ENCODE measurements at regions not wholly inside any gene's neighbourhood (a gene's known extent, or its start where the extent isn't known, plus 50 kb on each side); places are given as distances from the start of the nearest gene placed in this dataset.
"Not testable (repeated sequence)": the region's sequence is repeated elsewhere in the genome, so short reads cannot be mapped to it uniquely, and the experiment has no call there.

DNA sequence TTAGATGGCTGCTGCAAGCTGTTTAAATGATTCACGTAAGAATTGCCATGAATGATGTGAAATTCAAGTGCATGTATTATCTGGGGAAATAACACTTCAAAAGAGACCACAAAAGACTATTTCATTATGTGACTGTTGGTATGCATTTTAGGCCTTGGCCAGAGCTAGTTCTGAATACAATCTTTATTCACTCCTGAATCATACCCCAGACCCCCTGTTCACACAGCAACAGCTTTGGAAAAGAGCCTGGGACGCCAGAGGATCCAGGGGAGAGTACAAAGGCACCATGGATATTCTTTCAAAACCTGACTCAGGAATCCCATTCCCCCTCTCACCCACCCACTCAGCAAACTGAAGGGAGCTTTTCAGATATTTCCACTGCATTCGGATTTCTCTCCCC, 377.1 kb upstream of the DPP6 start:
- no peak overlapping the region for H3K4me3 Mint-ChIP-seq
- peaks cover 9 to 36% (median 11%) of the 10 kb centered on the region in 6 donors for H3K9me3 Mint-ChIP-seq

DNA sequence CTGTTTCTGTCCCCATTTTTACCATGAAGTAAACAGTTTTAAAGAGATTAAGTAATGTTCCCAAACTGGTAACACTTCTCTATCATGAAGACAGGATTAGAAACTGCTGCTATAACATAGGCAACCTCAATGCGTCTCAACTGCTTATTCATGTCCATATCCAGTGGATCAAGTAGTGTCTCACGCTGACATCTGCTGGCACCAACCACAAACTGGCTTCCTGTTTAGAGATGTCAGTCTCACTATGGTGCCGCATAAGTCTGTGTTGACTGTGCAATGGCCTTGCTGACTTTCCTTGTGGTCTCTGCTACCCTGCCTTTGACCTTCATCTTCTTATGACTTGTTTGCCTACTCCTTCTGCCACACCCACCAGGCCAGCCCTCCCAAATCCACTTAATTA, 369.6 kb upstream of the DPP6 start:
- H3K4me1 Mint-ChIP-seq = no peaks in the 10 kb centered on the region
- peaks cover 0 to 2% (median 1%) of the 10 kb centered on the region in 3 donors for H3K27me3 Mint-ChIP-seq (ENCODE audit: low read depth in 3 of 3)
- no peak overlapping the region for H3K27ac Mint-ChIP-seq
- no peak overlapping the region for H3K4me3 Mint-ChIP-seq
- DNase-seq = no peak
- peaks cover 0 to 4% (median 0%) of the 10 kb centered on the region in 3 donors for H3K36me3 Mint-ChIP-seq
- peaks cover 2 to 35% (median 13%) of the 10 kb centered on the region in 6 donors for H3K9me3 Mint-ChIP-seq

More for the DNA sequence above, 377.1 kb upstream of the DPP6 start:
- no peaks in the 10 kb centered on the region for H3K4me1 Mint-ChIP-seq
- H3K36me3 Mint-ChIP-seq = peaks cover 0 to 4% (median 0%) of the 10 kb centered on the region in 3 donors
- peaks cover 0 to 1% (median 0%) of the 10 kb centered on the region in 3 donors for H3K27me3 Mint-ChIP-seq (ENCODE audit: low read depth in 3 of 3)
- no peak for DNase-seq
- no peak overlapping the region for H3K27ac Mint-ChIP-seq

DNA sequence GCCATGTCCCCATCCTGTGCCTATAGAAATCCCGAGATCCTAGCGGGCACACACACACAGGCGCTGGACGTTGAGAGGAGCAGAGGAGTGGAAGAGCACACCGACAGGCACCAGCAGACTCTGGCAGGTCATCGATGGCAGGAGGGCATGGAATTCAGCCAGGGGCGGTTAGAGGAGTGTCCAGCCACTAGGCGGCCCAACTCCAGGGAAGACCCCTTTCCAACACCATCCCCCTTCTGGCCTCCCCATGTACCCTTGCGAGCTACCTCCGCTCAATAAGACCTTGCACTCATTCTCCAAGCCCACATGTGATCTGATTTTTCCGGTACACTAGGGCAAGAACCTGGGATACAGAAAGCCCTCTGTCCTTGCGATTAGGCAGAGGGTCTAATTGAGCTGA, 356.0 kb upstream of the DPP6 start:
- no peaks in the 10 kb centered on the region for H3K36me3 Mint-ChIP-seq
- DNase-seq = no peak
- H3K4me1 Mint-ChIP-seq = no peaks in the 10 kb centered on the region

DNA sequence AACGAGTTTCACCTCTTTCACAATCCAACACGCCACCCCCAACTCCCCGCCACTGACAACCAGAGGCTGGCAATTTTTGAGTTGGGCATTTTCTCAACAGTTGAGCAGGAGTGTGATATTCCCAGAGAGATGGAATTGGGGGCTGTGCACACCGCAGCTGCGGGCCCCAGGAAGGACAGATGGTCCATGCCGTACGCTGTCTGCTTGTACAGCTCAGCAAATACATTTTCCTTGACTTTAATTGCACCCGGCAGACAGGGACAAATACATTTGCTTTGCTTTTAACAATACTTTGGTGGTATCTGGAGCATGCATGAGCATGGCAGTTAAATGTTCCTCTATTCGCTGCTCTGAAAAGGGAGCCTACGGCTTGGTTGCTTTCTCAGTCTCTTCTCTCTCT, 354.2 kb upstream of the DPP6 start:
- no peak overlapping the region for H3K27ac Mint-ChIP-seq
- no peak overlapping the region for H3K4me3 Mint-ChIP-seq
- peaks cover 4 to 35% (median 13%) of the 10 kb centered on the region in 6 donors for H3K9me3 Mint-ChIP-seq
- H3K36me3 Mint-ChIP-seq = no peaks in the 10 kb centered on the region
- no peaks in the 10 kb centered on the region for H3K4me1 Mint-ChIP-seq
- H3K27me3 Mint-ChIP-seq (ENCODE audit: low read depth in 3 of 3) = peaks cover 0 to 2% (median 2%) of the 10 kb centered on the region in 3 donors
- DNase-seq = no peak

More for the DNA sequence above, 356.0 kb upstream of the DPP6 start:
- Mint-ChIP-seq H3K27me3 (ENCODE audit: low read depth in 3 of 3) (peaks cover 0 to 2% (median 0%) of the 10 kb centered on the region in 3 donors), H3K27ac (no peak overlapping the region), H3K4me3 (no peak overlapping the region), H3K9me3 (peaks cover 10 to 41% (median 12%) of the 10 kb centered on the region in 6 donors)

DNA sequence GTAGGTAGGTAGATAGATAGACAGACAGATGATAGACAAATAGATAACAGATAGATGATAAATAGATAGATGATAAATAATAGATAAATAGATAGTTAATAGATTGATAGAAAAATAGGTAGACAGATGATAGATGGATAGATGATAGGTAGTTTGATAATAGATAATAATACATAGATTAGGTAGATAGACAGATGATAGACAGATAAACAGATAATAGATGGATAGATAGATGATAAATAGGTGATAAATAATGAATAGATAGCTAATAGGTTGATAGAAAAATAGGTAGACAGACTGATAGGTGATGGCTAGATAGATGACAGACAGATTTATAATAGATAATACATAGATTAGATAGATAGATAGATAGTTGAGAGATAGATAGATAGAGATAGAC, 350.5 kb upstream of the DPP6 start:
- H3K9me3 Mint-ChIP-seq = peaks cover 0 to 24% (median 8%) of the 10 kb centered on the region in 6 donors

GRCh38 chr7:153723892-153724291, 328.3 kb upstream of the DPP6 start:
- H3K27me3 Mint-ChIP-seq (ENCODE audit: low read depth in 3 of 3); H3K27ac Mint-ChIP-seq: not testable (repeated sequence)

More for the DNA sequence above, 350.5 kb upstream of the DPP6 start:
- H3K27ac Mint-ChIP-seq = no peak overlapping the region
- no peaks in the 10 kb centered on the region for H3K36me3 Mint-ChIP-seq
- peaks cover 0 to 2% (median 2%) of the 10 kb centered on the region in 3 donors for H3K27me3 Mint-ChIP-seq (ENCODE audit: low read depth in 3 of 3)
- DNase-seq = no peak
- no peaks in the 10 kb centered on the region for H3K4me1 Mint-ChIP-seq
- H3K4me3 Mint-ChIP-seq = no peak overlapping the region

DNA sequence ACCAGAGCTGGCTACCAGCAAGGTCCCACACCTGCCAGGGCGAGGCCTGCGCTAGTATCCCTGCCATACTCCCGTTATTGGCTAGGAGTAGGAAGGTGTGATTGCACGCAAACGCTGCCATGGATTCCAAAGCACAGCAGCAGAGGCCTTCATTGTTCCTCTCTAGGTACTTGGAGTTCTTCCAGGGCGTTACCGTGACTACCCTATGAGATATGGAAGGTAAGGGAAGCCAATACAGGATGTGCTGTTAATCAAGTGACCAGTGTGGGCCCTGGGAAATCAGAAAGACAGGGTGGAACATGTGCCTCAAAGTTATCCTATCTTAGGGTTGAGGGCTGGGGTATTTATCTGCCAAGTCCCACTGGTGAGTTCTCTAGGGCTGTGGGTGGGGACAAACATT, 320.7 kb upstream of the DPP6 start:
- H3K36me3 Mint-ChIP-seq, DNase-seq, H3K4me1 Mint-ChIP-seq: not testable (repeated sequence)

More at GRCh38 chr7:153723892-153724291, 328.3 kb upstream of the DPP6 start:
- not testable (repeated sequence) for H3K4me1 Mint-ChIP-seq, H3K4me3 Mint-ChIP-seq, H3K9me3 Mint-ChIP-seq, DNase-seq, H3K36me3 Mint-ChIP-seq

GRCh38 chr7:153743434-153743833, 308.8 kb upstream of the DPP6 start:
- H3K9me3 Mint-ChIP-seq = peaks cover 0 to 20% (median 7%) of the 10 kb centered on the region in 6 donors
- DNase-seq; H3K27me3 Mint-ChIP-seq (ENCODE audit: low read depth in 3 of 3); H3K27ac Mint-ChIP-seq; H3K4me1 Mint-ChIP-seq; H3K36me3 Mint-ChIP-seq; H3K4me3 Mint-ChIP-seq: not testable (repeated sequence)

More for the DNA sequence above, 320.7 kb upstream of the DPP6 start:
- H3K9me3 Mint-ChIP-seq = peaks cover 0 to 17% (median 9%) of the 10 kb centered on the region in 6 donors
- H3K27ac Mint-ChIP-seq; H3K4me3 Mint-ChIP-seq; H3K27me3 Mint-ChIP-seq (ENCODE audit: low read depth in 3 of 3): not testable (repeated sequence)

GRCh38 chr7:153747969-153748368, 304.2 kb upstream of the DPP6 start:
- H3K4me3 Mint-ChIP-seq; DNase-seq; H3K27ac Mint-ChIP-seq; H3K9me3 Mint-ChIP-seq; H3K4me1 Mint-ChIP-seq; H3K36me3 Mint-ChIP-seq; H3K27me3 Mint-ChIP-seq (ENCODE audit: low read depth in 3 of 3): not testable (repeated sequence)

GRCh38 chr7:153748885-153749284, 303.3 kb upstream of the DPP6 start:
- not testable (repeated sequence) for H3K4me3 Mint-ChIP-seq; H3K36me3 Mint-ChIP-seq; H3K27ac Mint-ChIP-seq; DNase-seq; H3K9me3 Mint-ChIP-seq; H3K27me3 Mint-ChIP-seq (ENCODE audit: low read depth in 3 of 3); H3K4me1 Mint-ChIP-seq

DNA sequence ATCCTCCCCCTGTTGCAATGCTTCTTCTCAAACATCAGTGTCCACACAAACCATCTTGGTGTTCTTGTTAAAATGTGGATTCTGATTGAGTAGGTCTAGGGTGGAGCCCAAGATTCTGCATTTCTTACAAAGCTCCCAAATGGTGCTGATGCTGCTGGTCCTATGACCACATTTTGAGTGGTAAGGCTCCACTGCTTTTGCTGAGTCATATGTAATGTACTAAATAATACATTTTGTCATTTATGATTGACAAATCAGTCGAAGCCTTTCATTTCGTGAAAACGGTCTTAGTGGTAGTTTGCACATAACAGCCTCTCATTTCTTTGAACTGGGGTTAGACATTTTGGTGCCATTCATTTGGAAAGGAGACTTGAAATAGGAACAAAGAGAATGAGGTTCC, 286.3 kb upstream of the DPP6 start:
- DNase-seq; H3K27me3 Mint-ChIP-seq (ENCODE audit: low read depth in 3 of 3); H3K4me1 Mint-ChIP-seq; H3K27ac Mint-ChIP-seq; H3K36me3 Mint-ChIP-seq; H3K4me3 Mint-ChIP-seq: not testable (repeated sequence)
- peaks cover 9 to 38% (median 24%) of the 10 kb centered on the region in 6 donors for H3K9me3 Mint-ChIP-seq

GRCh38 chr7:153766926-153767325, 285.3 kb upstream of the DPP6 start:
- H3K4me1 Mint-ChIP-seq; H3K27me3 Mint-ChIP-seq (ENCODE audit: low read depth in 3 of 3); H3K36me3 Mint-ChIP-seq; H3K27ac Mint-ChIP-seq; H3K4me3 Mint-ChIP-seq; DNase-seq: not testable (repeated sequence)
- H3K9me3 Mint-ChIP-seq = peaks cover 9 to 36% (median 23%) of the 10 kb centered on the region in 6 donors

DNA sequence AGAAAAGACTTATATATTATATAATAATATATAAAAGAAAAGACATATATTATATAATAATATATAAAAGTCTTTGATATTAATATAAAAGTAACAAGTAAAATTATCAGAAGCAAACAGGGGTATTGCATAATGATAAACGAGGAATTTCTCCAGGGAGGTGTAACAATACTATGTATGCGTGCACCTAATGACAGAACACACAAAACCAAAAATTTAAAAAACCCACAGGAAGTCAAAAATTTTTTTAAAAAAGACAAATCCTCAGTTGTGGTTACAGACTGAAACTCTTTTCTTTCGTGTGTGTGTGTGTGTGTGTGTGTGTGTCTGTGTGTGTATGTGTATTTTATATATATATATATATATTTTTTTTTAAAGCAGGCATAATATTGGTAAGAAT, 279.2 kb upstream of the DPP6 start:
- DNase-seq = no peak
- Mint-ChIP-seq H3K4me1 (no peaks in the 10 kb centered on the region), H3K4me3 (no peak overlapping the region), H3K36me3 (peaks cover 0 to 3% (median 0%) of the 10 kb centered on the region in 3 donors), H3K27me3 (ENCODE audit: low read depth in 3 of 3) (no peaks in the 10 kb centered on the region), H3K9me3 (peaks cover 3 to 16% (median 13%) of the 10 kb centered on the region in 6 donors), H3K27ac (no peak overlapping the region)

GRCh38 chr7:153776940-153777339, 275.3 kb upstream of the DPP6 start:
- not testable (repeated sequence) for H3K4me3 Mint-ChIP-seq, H3K27ac Mint-ChIP-seq

GRCh38 chr7:153797363-153797762, 254.8 kb upstream of the DPP6 start:
- not testable (repeated sequence) for H3K36me3 Mint-ChIP-seq

More at GRCh38 chr7:153776940-153777339, 275.3 kb upstream of the DPP6 start:
- DNase-seq; H3K27me3 Mint-ChIP-seq (ENCODE audit: low read depth in 3 of 3); H3K36me3 Mint-ChIP-seq; H3K9me3 Mint-ChIP-seq; H3K4me1 Mint-ChIP-seq: not testable (repeated sequence)

More at GRCh38 chr7:153797363-153797762, 254.8 kb upstream of the DPP6 start:
- H3K9me3 Mint-ChIP-seq = peaks cover 4 to 22% (median 7%) of the 10 kb centered on the region in 6 donors
- not testable (repeated sequence) for H3K4me3 Mint-ChIP-seq; H3K27me3 Mint-ChIP-seq (ENCODE audit: low read depth in 3 of 3); H3K4me1 Mint-ChIP-seq; DNase-seq; H3K27ac Mint-ChIP-seq

Data from immature natural killer cell (primary cell).